Upper lobe of left lung (tissue), 4 donors: ENCODE measurements at regions not wholly inside any gene's neighbourhood (a gene's known extent, or its start where the extent isn't known, plus 50 kb on each side); places are given as distances from the start of the nearest gene placed in this dataset.

Experiments used
- EP300 ChIP-seq, 4 donors: sonication (generic); formaldehyde crosslinking; IDR thresholded peaks; one replicate each; pipeline ENCODE4 v1.5.1; 2017; ENCODE audit warnings: antibody characterized with exemption in 4 of 4, control low read depth in 2 of 4
- POLR2A ChIP-seq, 4 donors: fragments of 450-650 bp; IDR thresholded peaks; one replicate each; pipeline ENCODE4 v1.5.1; 2016 to 2017; ENCODE audit warnings: antibody characterized with exemption in 4 of 4, mild to moderate bottlenecking in 2 of 4
- POLR2AphosphoS5 ChIP-seq, 2 donors: sonication (generic); formaldehyde crosslinking; IDR thresholded peaks; one replicate each; pipeline ENCODE4 v1.5.1; 2017; ENCODE audit warnings: antibody characterized with exemption in 2 of 2
- TF ChIP-seq, protein P1 (sequence below), 6 experiments: fragments of 450-650 bp in 4 of 6; fragments of 200-600 bp in 2 of 6; sonication (generic) in 2 of 6; IDR thresholded peaks; one replicate each; pipeline ENCODE4 v1.5.1; 2016 to 2019; ENCODE audit warnings: antibody characterized with exemption in 6 of 6

DNA sequence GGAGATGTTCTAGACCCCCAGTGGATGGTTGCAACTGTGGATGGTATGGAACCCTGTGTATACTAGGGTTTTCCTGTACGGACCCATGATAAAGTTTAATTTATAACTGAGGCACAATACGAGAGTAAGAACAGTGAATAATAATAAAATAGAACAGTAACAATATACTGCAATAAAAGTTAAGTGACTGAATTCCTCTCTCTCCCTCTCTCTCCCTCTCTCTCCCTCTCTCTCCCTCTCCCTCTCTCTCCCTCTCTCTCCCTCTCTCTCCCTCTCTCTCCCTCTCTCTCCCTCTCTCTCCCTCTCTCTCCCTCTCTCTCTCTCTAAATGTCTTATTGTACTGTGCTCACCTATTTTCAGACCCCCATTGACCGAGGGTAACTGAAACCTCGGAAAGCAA lies 291.0 kb downstream of the IRF8 start:
- TF ChIP-seq, protein P1, sequence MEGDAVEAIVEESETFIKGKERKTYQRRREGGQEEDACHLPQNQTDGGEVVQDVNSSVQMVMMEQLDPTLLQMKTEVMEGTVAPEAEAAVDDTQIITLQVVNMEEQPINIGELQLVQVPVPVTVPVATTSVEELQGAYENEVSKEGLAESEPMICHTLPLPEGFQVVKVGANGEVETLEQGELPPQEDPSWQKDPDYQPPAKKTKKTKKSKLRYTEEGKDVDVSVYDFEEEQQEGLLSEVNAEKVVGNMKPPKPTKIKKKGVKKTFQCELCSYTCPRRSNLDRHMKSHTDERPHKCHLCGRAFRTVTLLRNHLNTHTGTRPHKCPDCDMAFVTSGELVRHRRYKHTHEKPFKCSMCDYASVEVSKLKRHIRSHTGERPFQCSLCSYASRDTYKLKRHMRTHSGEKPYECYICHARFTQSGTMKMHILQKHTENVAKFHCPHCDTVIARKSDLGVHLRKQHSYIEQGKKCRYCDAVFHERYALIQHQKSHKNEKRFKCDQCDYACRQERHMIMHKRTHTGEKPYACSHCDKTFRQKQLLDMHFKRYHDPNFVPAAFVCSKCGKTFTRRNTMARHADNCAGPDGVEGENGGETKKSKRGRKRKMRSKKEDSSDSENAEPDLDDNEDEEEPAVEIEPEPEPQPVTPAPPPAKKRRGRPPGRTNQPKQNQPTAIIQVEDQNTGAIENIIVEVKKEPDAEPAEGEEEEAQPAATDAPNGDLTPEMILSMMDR (IDR thresholded peaks at IDR 0.05): no peak
- TF ChIP-seq POLR2A (IDR thresholded peaks at IDR 0.05) (no peak), EP300 (IDR thresholded peaks at IDR 0.05) (no peak), POLR2AphosphoS5 (IDR thresholded peaks at IDR 0.05) (no peak)
